Karpas-422 (cell line): ENCODE measurements at regions not wholly inside any gene's neighbourhood (a gene's known extent, or its start where the extent isn't known, plus 50 kb on each side); places are given as distances from the start of the nearest gene placed in this dataset.

Experiments used
- DNase-seq: peaks from one replicate; pipeline ENCODE4 v3.0.0-alpha.2; 2015
- H2AFZ ChIP-seq: fragments of 200-600 bp; sonication (generic); 2 replicates; pipeline ENCODE4 v1.6.1; 2014; ENCODE audit warnings: antibody characterized with exemption, low read length, mixed read lengths
- H3K27ac ChIP-seq: fragments of 200-600 bp; sonication (generic); 2 replicates; pipeline ENCODE4 v1.5.1; 2014; ENCODE audit warnings: mild to moderate bottlenecking, low read length, moderate library complexity
- H3K27me3 ChIP-seq: fragments of 200-600 bp; sonication (generic); 2 replicates; pipeline ENCODE4 v1.6.1; 2014; ENCODE audit warnings: low read length, mixed read lengths
- H3K36me3 ChIP-seq: fragments of 200-600 bp; sonication (generic); 2 replicates; pipeline ENCODE4 v1.6.1; 2014; ENCODE audit warnings: low read length, mixed read lengths; ENCODE audit not compliant: insufficient read depth
- H3K4me1 ChIP-seq: fragments of 200-600 bp; sonication (generic); 2 replicates; pipeline ENCODE4 v1.6.1; 2014; ENCODE audit warnings: mild to moderate bottlenecking, low read length, mixed read lengths
- H3K4me2 ChIP-seq: fragments of 200-600 bp; sonication (generic); 2 replicates; pipeline ENCODE4 v1.6.1; 2014; ENCODE audit warnings: low read length, low read depth, mild to moderate bottlenecking; ENCODE audit not compliant: poor library complexity, severe bottlenecking
- H3K4me3 ChIP-seq: fragments of 200-600 bp; sonication (generic); 2 replicates; pipeline ENCODE4 v1.5.1; 2014; ENCODE audit warnings: mild to moderate bottlenecking, antibody characterized with exemption, low read length, mixed read lengths
- H3K79me2 ChIP-seq: fragments of 200-600 bp; sonication (generic); 2 replicates; pipeline ENCODE4 v1.6.1; 2014; ENCODE audit warnings: mild to moderate bottlenecking, low read length, mixed read lengths
- H3K9ac ChIP-seq: fragments of 200-600 bp; sonication (generic); 2 replicates; pipeline ENCODE4 v1.6.0; 2014; ENCODE audit warnings: low read length
- H3K9me2 ChIP-seq: fragments of 200-600 bp; sonication (generic), shearing (Covaris generic); replicated peaks from 2 replicates; pipeline ENCODE4 v1.6.0; 2014; ENCODE audit warnings: mild to moderate bottlenecking, low read length, moderate library complexity; ENCODE audit not compliant: insufficient read depth
- H3K9me3 ChIP-seq: fragments of 300-700, 200-600 bp; sonication (generic); 2 replicates; pipeline ENCODE4 v1.6.1; 2014; ENCODE audit warnings: low read length, mixed read lengths
- H4K20me1 ChIP-seq: fragments of 200-600 bp; sonication (generic); 2 replicates; pipeline ENCODE4 v1.6.1; 2014; ENCODE audit warnings: mild to moderate bottlenecking, antibody characterized with exemption, low read length, low read depth; ENCODE audit not compliant: insufficient read depth

DNA sequence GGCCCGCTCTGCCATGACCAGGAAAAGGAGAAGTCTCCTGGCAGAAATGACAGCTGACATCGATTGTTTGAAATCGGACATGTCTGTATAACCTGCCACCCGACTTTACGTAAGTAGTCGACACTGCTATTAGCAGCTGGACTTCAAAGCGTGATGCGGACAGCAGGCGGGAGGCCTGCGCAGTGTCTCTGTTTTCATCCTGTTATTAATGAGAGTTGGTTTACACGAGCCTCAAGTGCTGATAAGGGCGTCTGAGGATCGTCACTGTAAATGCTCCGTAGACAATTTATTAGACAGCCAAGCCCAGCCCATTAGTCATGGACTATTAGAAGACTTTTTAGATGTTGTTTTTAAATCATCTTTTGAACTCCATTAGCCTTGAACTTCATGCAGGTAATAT lies 328.3 kb downstream of the FOXL1 start:
- Histone ChIP-seq H3K79me2 (no peaks in the 10 kb centered on the region), H3K36me3 (no peaks in the 10 kb centered on the region), H3K4me3 (no peak overlapping the region), H3K9me3 (no peaks in the 10 kb centered on the region), H4K20me1 (no peaks in the 10 kb centered on the region), H3K27ac (no peak overlapping the region), H3K27me3 (no peaks in the 10 kb centered on the region), H2AFZ (no peak overlapping the region), H3K4me2 (no peak overlapping the region), H3K9me2 (no peaks in the 10 kb centered on the region), H3K9ac (no peak overlapping the region), H3K4me1 (no peaks in the 10 kb centered on the region)
- no peak for DNase-seq

DNA sequence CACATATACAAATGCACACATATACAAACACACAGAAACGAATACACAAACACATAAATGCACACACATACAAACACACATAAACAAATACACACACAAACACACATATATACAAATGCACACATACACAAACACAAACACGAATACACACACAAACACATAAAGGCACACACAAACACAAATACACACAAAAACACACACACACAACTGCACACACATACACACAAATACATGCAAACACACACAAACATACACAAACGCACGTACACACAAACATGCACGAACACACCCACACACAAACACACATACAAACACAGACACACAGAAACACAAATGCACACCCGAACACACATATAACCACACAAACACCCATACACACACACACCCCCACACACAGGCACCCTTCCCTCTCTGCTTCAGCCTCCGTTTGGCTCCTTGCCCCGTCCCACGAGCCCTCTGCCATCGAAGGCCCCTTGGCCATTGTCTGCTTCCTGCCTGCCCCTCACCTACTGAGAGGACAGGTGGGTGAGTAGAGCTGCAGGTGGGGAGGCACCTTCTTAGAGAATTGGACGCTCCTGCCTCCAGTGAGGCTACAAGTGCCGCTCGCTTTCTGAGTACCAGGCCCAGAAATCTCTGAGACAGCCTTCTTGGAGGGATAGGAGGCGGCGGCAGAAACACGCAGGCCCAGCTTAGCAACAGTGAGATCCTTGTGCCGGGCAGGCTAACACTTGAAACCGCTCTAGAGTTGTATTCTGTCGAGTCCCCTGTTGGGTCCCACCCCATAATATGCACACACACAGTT lies 331.2 kb downstream of the FOXL1 start:
- Histone ChIP-seq H3K79me2 (no peaks in the 10 kb centered on the region), H4K20me1 (no peaks in the 10 kb centered on the region), H3K4me1 (no peaks in the 10 kb centered on the region), H3K27ac (no peak overlapping the region), H3K4me2 (no peak overlapping the region), H3K36me3 (no peaks in the 10 kb centered on the region), H3K9me3 (no peaks in the 10 kb centered on the region), H3K4me3 (no peak overlapping the region), H3K9ac (no peak overlapping the region), H3K27me3 (no peaks in the 10 kb centered on the region), H3K9me2 (no peaks in the 10 kb centered on the region), H2AFZ (no peak overlapping the region)
- no peak for DNase-seq

DNA sequence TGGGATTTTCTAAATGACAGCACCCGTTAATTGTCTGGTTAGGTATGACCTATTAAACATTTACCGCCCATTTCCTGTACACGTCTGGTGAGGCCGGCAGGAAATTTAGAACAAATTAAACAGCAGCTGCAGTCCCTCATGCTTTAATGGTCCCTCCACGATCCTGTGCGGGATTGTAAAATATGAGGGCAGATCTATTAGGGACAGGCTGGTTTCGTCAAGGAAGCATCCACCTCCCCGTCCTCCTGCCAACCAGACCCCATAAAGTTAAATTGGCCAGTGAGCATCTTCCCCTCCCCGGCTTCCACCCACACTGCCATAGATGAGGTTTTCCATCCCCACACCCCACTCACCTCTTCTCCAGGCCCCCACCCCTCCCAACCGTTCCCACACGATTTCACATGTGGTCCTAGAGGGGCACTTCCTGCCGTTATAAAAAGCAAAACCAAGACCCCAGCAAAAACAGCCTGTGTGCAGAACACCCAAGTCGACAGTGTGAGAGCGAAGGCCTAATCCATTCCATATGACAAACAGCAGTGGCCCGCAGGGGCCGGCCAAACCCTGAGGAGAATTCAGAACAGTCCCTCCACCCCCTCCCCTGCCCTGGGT lies 331.9 kb downstream of the FOXL1 start:
- no peaks in the 10 kb centered on the region for H3K9me3 ChIP-seq
- H3K4me3 ChIP-seq = no peak overlapping the region
- H3K4me1 ChIP-seq = no peaks in the 10 kb centered on the region
- no peaks in the 10 kb centered on the region for H3K36me3 ChIP-seq
- H3K9ac ChIP-seq = no peak overlapping the region
- H2AFZ ChIP-seq = no peak overlapping the region
- H4K20me1 ChIP-seq = no peaks in the 10 kb centered on the region
- no peak for DNase-seq
- no peak overlapping the region for H3K27ac ChIP-seq
- no peaks in the 10 kb centered on the region for H3K79me2 ChIP-seq
- H3K27me3 ChIP-seq = no peaks in the 10 kb centered on the region
- no peak overlapping the region for H3K4me2 ChIP-seq
- H3K9me2 ChIP-seq = no peaks in the 10 kb centered on the region

DNA sequence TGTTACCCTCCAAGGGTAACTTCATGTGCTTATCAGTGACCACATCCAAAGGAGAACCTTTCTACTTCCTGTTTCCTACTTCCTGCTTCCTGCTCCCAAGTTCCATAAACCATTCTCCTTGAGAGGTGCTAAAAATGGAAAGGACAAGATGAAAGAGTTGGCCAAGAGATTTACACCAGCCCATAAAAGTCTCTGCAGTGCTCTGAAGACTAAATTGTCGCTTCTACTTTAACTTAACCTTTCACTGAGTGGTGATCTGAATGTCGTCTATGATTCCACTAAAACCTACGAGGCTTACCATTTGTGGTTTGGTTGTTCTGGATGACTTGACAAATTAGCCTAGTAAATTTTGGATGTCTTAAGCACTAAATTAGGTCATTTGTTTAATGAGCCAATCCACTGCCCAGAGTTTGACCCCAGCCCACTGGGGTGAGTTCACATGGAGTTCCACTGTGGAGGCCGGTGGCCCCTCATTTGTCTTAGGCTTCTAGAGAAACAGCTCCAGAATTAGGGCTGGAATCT lies 333.1 kb downstream of the FOXL1 start:
- H4K20me1 ChIP-seq = no peaks in the 10 kb centered on the region
- DNase-seq = no peak

DNA sequence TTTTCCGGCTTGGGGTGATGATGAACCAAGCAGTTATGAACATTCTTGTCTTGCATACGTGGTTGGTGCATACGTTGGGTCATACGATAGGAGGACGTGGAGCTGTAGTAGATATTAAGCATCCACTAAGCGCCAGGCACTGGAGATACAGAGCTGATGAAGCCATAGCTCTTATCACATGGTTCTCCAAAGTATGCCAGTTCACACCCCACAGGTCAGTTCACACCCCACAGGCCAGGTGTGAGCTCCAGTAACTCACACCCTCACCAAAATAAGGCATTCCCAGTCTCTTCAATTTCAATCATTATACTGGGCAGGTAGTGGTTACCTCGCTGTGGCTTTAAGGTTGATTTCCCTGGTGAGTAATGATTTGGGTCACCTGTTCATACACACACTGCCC lies 335.5 kb downstream of the FOXL1 start:
- Histone ChIP-seq H3K4me2 (no peak overlapping the region), H3K9me2 (no peaks in the 10 kb centered on the region), H3K4me3 (no peak overlapping the region), H4K20me1 (no peaks in the 10 kb centered on the region), H3K27me3 (no peaks in the 10 kb centered on the region), H3K27ac (no peak overlapping the region), H3K9ac (no peak overlapping the region), H3K79me2 (no peaks in the 10 kb centered on the region), H3K36me3 (no peaks in the 10 kb centered on the region), H3K9me3 (no peaks in the 10 kb centered on the region), H3K4me1 (no peaks in the 10 kb centered on the region), H2AFZ (no peak overlapping the region)
- no peak for DNase-seq

More for the DNA sequence above, 333.1 kb downstream of the FOXL1 start:
- no peaks in the 10 kb centered on the region for H3K27me3 ChIP-seq
- H3K9me3 ChIP-seq = no peaks in the 10 kb centered on the region
- no peak overlapping the region for H3K4me3 ChIP-seq
- no peaks in the 10 kb centered on the region for H3K79me2 ChIP-seq
- no peaks in the 10 kb centered on the region for H3K9me2 ChIP-seq
- H3K4me2 ChIP-seq = no peak overlapping the region
- H3K36me3 ChIP-seq = no peaks in the 10 kb centered on the region
- no peak overlapping the region for H3K9ac ChIP-seq
- H3K4me1 ChIP-seq = no peaks in the 10 kb centered on the region
- H3K27ac ChIP-seq = no peak overlapping the region
- no peak overlapping the region for H2AFZ ChIP-seq

DNA sequence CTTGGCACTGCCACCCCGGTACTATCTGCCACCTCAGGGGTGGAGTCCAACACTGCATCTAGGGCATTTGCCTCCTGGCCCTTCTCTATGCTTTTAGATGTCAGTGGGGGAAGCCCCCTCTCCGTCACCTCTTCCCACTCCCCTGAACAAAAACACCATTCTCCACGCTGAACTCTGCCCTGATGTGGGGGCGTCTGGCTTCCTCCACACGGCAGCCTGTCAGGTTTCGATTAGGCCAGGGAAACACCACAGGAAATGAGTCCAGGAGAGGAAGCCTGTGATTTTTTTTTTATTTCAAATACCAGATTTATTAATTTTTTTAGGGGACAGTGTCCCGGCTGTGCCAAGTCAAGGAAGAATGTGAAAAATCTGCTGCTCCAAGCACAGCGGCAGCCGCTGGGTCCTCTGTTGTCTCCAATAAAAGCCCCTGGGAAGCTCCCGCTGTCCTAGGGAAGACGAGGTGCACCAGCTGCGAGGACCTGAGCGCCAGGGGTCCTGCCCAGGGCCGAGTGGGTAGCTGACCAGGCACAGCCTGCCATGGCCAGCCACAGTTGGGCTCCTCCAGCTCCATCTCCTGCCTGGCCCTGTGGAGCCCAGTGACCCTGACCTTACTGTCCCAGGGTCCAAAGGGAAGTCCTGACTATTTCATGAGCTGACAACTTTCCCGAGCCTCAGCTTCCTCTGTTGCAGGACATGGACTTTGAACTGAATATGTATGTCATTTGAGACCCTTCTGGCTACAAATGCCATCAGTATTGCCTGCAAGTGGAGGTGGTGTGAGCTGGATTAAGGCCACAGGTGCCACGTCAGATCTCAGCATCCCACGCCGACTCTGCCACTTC lies 336.7 kb downstream of the FOXL1 start:
- no peaks in the 10 kb centered on the region for H4K20me1 ChIP-seq
- no peaks in the 10 kb centered on the region for H3K4me1 ChIP-seq
- H3K9me3 ChIP-seq = no peaks in the 10 kb centered on the region
- DNase-seq = no peak
- H3K9ac ChIP-seq = no peak overlapping the region
- no peaks in the 10 kb centered on the region for H3K36me3 ChIP-seq
- H3K27me3 ChIP-seq = no peaks in the 10 kb centered on the region
- H3K4me2 ChIP-seq = no peak overlapping the region
- H3K27ac ChIP-seq = no peak overlapping the region
- H3K4me3 ChIP-seq = no peak overlapping the region
- no peaks in the 10 kb centered on the region for H3K9me2 ChIP-seq
- no peak overlapping the region for H2AFZ ChIP-seq
- H3K79me2 ChIP-seq = no peaks in the 10 kb centered on the region

DNA sequence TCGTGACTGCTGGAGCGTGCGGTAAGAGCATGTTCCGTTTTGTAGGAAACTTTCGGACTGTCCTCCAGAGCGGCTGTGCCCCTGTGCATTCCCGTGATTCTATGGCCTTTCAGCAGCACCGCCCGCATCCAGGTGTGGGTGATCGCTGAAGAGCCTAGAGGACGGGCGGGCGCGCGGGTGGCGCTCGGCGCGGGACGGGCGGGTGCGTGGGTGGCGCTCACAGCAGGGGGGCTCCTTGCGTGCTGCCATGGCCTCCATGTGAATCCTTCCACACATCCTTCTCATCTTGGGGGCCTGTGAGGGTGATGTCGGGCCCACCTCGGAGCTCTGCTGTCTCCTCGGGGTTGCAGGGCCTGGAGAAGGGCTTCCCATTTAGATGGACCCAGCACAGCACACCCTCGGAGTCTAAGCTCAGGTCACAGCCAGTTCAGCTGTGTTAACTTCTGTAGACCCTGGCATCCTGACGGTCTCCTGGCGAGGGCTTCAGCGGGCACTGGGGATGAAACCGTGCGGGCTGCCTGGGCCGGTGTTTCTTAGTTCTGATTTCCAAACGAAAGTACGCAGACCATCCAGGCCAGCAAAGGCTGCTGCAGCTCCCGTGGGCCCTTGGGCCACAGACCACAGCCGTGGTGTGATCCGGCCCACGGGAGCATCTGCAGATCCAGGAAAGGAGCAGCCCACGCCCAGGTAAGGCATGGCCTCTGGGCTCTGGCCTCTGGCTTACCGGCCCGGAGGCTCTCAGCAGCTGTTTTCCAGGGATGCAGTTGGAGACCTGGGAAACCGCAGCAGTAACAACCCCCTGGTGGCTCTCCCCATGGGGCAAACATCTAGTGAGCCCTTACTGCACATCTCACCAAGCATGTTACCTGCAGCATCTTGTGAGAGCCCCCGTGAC lies 339.4 kb downstream of the FOXL1 start:
- Histone ChIP-seq H2AFZ (no peak overlapping the region), H3K9me3 (no peaks in the 10 kb centered on the region), H3K9me2 (no peaks in the 10 kb centered on the region), H3K79me2 (no peaks in the 10 kb centered on the region), H3K27me3 (no peaks in the 10 kb centered on the region), H3K27ac (no peak overlapping the region), H3K36me3 (no peaks in the 10 kb centered on the region), H3K4me1 (no peaks in the 10 kb centered on the region), H3K4me3 (no peak overlapping the region), H4K20me1 (no peaks in the 10 kb centered on the region), H3K4me2 (no peak overlapping the region), H3K9ac (no peak overlapping the region)
- no peak for DNase-seq
